NB4 (cell line): ENCODE measurements at regions not wholly inside any gene's neighbourhood (a gene's known extent, or its start where the extent isn't known, plus 50 kb on each side); places are given as distances from the start of the nearest gene placed in this dataset.
"Not testable (repeated sequence)": the region's sequence is repeated elsewhere in the genome, so short reads cannot be mapped to it uniquely, and the experiment has no call there.

Source experiments
- DNase-seq: peaks from one replicate; pipeline ENCODE4 v3.0.0; 2010; ENCODE audit warnings: low read depth
- H3K4me3 ChIP-seq: one replicate; pipeline ENCODE4 v1.5.1; 2011; ENCODE audit warnings: mild to moderate bottlenecking, low read depth, low read length, moderate library complexity
- MYC ChIP-seq: IDR thresholded peaks from 2 replicates; pipeline ENCODE4 v1.6.1; 2011; ENCODE audit warnings: low read depth, low read length
- POLR2A ChIP-seq: IDR thresholded peaks from 2 replicates; pipeline ENCODE4 v1.6.1; 2011; ENCODE audit warnings: mild to moderate bottlenecking; ENCODE audit not compliant: insufficient read length; ENCODE audit errors: extremely low read depth
- TF ChIP-seq, protein P1 (sequence below): IDR thresholded peaks from one replicate; pipeline ENCODE4 v1.5.1; 2012; ENCODE audit warnings: low read depth, low read length
- TF ChIP-seq, protein P2 (sequence below): IDR thresholded peaks from 2 replicates; pipeline ENCODE4 v1.6.1; 2011; ENCODE audit warnings: low read depth, low read length

- no peak for TF ChIP-seq POLR2A
- TF ChIP-seq, protein P1, sequence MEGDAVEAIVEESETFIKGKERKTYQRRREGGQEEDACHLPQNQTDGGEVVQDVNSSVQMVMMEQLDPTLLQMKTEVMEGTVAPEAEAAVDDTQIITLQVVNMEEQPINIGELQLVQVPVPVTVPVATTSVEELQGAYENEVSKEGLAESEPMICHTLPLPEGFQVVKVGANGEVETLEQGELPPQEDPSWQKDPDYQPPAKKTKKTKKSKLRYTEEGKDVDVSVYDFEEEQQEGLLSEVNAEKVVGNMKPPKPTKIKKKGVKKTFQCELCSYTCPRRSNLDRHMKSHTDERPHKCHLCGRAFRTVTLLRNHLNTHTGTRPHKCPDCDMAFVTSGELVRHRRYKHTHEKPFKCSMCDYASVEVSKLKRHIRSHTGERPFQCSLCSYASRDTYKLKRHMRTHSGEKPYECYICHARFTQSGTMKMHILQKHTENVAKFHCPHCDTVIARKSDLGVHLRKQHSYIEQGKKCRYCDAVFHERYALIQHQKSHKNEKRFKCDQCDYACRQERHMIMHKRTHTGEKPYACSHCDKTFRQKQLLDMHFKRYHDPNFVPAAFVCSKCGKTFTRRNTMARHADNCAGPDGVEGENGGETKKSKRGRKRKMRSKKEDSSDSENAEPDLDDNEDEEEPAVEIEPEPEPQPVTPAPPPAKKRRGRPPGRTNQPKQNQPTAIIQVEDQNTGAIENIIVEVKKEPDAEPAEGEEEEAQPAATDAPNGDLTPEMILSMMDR, result no peak
- TF ChIP-seq, protein P2, sequence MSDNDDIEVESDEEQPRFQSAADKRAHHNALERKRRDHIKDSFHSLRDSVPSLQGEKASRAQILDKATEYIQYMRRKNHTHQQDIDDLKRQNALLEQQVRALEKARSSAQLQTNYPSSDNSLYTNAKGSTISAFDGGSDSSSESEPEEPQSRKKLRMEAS, result no peak
- no peak overlapping the region for H3K4me3 ChIP-seq
- no peak for DNase-seq
Observed at GRCh38 chr6:154637392-154637791, 95.8 kb upstream of the SCAF8 start.

DNA sequence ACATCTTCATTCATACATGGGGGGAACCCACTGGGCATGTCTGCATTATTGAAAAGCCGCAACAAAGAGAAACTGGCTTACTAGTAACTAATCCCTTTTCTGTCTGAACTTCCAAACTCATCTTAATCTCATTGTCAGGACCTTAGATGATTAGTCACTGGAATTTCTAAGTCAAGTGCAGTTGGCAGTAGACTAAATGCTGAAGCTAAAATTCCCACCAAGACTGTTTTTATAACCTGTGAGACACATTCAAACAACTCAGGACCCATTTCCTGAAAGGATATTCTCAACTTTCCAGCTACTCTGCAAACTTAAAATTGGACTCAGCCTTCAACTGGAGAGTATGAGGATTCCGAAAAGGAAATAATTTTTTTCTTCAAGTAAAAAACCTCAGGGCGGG, 94.8 kb upstream of the SCAF8 start:
- TF ChIP-seq, protein P1, result no peak
- TF ChIP-seq, protein P2, result no peak
- TF ChIP-seq POLR2A, result no peak
- no peak for TF ChIP-seq MYC
- no peak for DNase-seq
- H3K4me3 ChIP-seq, result no peak overlapping the region

DNA sequence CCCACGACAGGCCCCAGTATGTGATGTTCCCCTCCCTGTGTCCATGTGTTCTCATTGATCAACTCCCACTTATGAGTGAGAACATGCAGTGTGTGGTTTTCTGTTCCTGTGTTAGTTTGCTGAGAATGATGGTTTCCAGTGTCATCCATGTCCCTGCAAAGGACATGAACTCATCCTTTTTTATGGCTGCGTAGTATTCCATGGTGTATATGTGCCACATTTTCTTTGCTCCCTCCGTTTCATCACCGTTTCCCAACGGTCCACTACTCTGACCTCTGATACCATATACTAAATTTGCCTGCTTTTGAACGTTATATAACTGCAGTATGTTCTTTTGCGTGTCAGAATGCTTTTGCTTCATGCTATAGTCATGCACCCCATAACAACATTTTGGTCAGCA, 94.0 kb upstream of the SCAF8 start:
- not testable (repeated sequence) for DNase-seq, H3K4me3 ChIP-seq

GRCh38 chr6:154648188-154648887, 84.9 kb upstream of the SCAF8 start:
- no peak for DNase-seq

GRCh38 chr6:154648888-154649205, 84.4 kb upstream of the SCAF8 start:
- no peak overlapping the region for H3K4me3 ChIP-seq
- TF ChIP-seq, protein P2, result no peak
- TF ChIP-seq POLR2A (no peak), MYC (no peak)
- TF ChIP-seq, protein P1, result no peak

More at GRCh38 chr6:154648188-154648887, 84.9 kb upstream of the SCAF8 start:
- TF ChIP-seq POLR2A (no peak), MYC (no peak)
- TF ChIP-seq, protein P1, result no peak
- TF ChIP-seq, protein P2, result no peak
- H3K4me3 ChIP-seq, result no peak overlapping the region

DNA sequence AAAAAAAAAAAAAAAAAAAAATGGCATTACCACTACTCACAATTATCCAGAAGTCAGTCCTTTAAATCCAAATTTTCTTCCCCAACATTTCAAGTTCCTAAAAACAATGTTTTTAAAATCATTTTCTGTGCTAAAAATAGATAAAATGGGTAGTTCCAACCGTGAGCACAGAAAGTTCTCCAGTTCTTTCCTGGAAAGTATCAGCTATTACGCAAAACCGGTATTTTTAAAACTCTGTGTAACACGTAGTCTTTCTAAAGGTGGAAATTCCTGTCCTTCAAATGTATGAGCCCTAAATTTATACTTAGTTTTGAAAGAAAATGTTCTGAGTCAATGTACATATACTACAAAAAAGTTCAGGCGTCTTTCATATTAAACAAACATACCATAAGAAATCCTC, 83.5 kb upstream of the SCAF8 start:
- H3K4me3 ChIP-seq, result no peak overlapping the region
- no peak for TF ChIP-seq MYC
- TF ChIP-seq, protein P1, result no peak
- no peak for DNase-seq

More at GRCh38 chr6:154648888-154649205, 84.4 kb upstream of the SCAF8 start:
- no peak for DNase-seq
